BE2C (cell line): ENCODE measurements at regions not wholly inside any gene's neighbourhood (a gene's known extent, or its start where the extent isn't known, plus 50 kb on each side); places are given as distances from the start of the nearest gene placed in this dataset.

Experiments used
- DNase-seq: peaks from one replicate; pipeline ENCODE4 v3.0.0-alpha.2; 2020
- H3K27me3 ChIP-seq: fragments of 250-450 bp; sonication (Bioruptor Pico); 2 replicates; pipeline ENCODE4 v1.5.1; 2020; ENCODE audit warnings: mild to moderate bottlenecking
- H3K36me3 ChIP-seq: fragments of 250-450 bp; sonication (Bioruptor Pico); 2 replicates; pipeline ENCODE4 v1.5.1; 2020; ENCODE audit warnings: mild to moderate bottlenecking
- H3K4me1 ChIP-seq: fragments of 250-450 bp; sonication (Bioruptor Pico); 2 replicates; pipeline ENCODE4 v1.5.1; 2020
- H3K4me3 ChIP-seq: 2 replicates; pipeline ENCODE4 v1.5.1; 2011; ENCODE audit warnings: low read depth, low read length
- H3K9me3 ChIP-seq: fragments of 250-450 bp; sonication (Bioruptor Pico); 2 replicates; pipeline ENCODE4 v1.5.1; 2020
- CTCF ChIP-seq: IDR thresholded peaks from 2 replicates; pipeline ENCODE4 v1.5.1; 2012; ENCODE audit warnings: mild to moderate bottlenecking, low read depth, low read length

DNA sequence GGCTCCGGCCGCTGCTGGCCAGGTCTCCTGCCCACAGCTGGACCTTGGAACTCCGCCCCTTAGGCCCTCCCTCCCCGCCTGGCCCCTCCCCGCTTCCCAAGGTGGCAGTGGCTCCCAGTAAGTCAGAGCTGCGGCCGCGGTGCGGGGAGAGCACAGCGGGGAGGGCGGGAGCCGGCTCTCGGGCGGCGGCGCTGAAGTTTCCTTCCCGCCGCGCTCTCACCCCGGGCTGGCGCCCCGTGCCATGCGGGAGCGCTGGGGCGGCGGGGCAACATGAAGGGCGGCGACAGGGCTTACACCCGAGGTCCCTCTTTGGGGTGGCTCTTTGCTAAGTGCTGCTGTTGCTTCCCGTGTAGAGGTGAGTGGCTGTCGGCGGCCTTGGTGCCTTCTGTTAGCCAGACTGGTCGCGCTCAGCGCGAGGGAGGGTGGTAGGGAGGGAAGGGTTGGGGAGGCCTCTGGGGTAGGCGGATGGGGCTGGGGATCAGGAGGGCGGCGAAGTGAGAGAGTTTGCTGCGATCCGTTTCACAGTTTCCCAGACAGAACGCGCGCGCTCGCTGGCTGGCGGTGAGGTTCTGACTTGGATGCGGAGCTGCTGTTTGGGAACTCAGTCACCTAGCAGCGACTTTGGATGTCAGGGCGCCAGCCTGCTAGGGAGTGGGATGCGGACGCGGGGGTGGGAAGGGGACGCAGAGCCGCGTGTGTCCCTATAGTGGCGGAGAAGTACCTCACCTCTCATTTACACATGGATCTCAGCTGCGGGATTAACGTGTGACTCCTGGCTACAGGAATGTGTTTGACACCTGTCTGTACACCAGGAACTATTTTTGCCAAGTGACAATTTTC is 145.5 kb upstream of the UMPS start:
- Histone ChIP-seq H3K4me3 (peak overlapping the region; percentile 77), H3K36me3 (no peaks in the 10 kb centered on the region), H3K4me1 (peaks cover 14% of the 10 kb centered on the region), H3K27me3 (no peaks in the 10 kb centered on the region), H3K9me3 (no peaks in the 10 kb centered on the region)
- DNase-seq = peak; percentile 79
- TF ChIP-seq CTCF = no peak

DNA sequence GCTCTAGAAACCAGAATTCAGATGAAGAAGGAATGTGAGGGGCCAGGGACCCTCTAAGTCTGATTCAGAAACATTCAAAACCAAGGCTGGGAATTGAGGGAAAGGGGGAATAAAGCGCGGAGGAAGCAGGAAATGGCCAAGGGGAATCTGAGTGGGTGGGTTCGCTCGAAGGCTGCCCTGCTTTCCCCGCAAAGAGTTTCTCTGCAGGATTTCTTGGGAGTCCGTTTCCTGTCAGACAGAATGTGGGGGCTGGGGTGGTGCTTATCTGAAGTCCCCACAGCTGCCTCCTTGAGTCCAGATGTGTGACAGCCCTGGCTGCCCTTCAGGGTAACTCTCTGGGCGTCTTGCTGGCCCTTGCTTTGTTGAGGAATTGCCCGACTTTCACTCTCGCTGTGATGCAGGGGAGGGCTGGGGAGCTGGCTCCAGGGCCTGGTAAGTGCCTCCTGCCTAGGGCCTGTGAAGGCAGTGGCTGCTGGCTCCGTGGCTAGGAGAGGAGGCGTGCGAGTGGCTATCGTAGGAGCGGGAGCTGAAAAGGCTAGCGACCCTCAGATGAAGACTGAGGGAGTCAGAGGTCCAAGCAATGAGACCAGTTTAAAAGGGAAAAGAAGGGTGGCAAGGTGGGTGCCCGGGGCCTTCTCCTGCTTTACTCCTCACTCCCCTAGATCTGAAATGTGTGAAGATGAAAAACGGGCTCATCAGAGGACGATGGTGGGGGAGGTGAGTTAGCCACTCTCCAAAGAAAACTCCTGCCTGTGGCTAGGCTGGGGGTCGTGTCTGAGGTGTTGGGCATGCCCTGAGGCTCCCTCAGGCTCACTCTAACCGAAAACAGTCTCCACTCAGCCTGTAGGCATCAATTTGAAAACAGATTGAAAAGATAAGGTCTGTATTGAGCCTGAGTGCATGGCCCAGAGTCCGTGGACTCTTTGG is 143.9 kb upstream of the UMPS start:
- Histone ChIP-seq H3K4me1 (peaks cover 14% of the 10 kb centered on the region), H3K4me3 (no peak overlapping the region), H3K36me3 (no peaks in the 10 kb centered on the region), H3K27me3 (no peaks in the 10 kb centered on the region), H3K9me3 (no peaks in the 10 kb centered on the region)
- TF ChIP-seq CTCF = no peak
- no peak for DNase-seq

DNA sequence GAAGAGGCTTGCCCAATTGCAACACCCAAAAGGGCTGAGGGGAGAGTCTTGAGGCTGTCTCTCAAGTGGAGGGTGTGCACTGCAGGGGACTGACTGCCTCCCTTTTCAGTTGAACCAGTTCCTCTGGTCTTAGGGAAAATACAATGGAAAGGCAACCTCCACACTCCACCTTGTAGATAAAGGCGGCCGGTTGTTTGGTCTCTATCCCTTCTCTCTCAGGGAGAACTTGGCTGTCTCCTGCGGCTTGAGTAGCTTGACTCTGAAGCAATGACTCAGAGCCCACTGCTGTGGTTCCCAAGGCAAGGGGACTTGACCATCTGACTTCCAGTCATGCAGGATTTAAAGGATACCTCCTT is 143.2 kb upstream of the UMPS start:
- TF ChIP-seq CTCF = no peak
- H3K9me3 ChIP-seq = no peaks in the 10 kb centered on the region
- H3K36me3 ChIP-seq = no peaks in the 10 kb centered on the region
- no peak overlapping the region for H3K4me3 ChIP-seq
- H3K27me3 ChIP-seq = no peaks in the 10 kb centered on the region
- H3K4me1 ChIP-seq = peaks cover 14% of the 10 kb centered on the region
- no peak for DNase-seq

- Histone ChIP-seq H3K27me3 (no peaks in the 10 kb centered on the region), H3K36me3 (no peaks in the 10 kb centered on the region), H3K4me3 (no peak overlapping the region), H3K9me3 (no peaks in the 10 kb centered on the region), H3K4me1 (peaks cover 14% of the 10 kb centered on the region)
- DNase-seq = no peak
- no peak for TF ChIP-seq CTCF
Measured at GRCh38 chr3:124588036-124588435, 142.2 kb upstream of the UMPS start.

- no peak for TF ChIP-seq CTCF
- Histone ChIP-seq H3K36me3 (no peaks in the 10 kb centered on the region), H3K27me3 (no peaks in the 10 kb centered on the region), H3K4me1 (peaks cover 14% of the 10 kb centered on the region), H3K4me3 (no peak overlapping the region), H3K9me3 (no peaks in the 10 kb centered on the region)
- DNase-seq = no peak
Measured at GRCh38 chr3:124588794-124589193, 141.5 kb upstream of the UMPS start.

DNA sequence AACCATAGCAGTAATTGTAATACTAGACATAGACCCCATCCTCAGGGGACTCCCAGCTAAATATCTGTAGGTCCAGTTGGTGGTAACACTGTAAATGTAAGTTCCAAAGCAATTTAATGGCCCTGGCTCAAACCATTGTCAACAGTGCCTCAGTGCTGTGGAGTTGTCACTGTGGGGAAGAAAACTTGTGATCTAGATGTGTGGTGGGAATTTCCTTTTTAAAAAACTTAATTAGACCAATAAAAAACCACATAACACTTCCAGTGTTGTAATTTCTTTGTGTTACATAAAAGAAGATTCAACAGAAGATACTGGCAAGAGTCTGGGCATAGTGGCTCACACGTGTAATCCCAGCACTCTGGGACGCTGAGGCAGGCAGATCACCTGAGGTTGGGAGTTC is 138.6 kb upstream of the UMPS start:
- Histone ChIP-seq H3K27me3 (no peaks in the 10 kb centered on the region), H3K9me3 (no peaks in the 10 kb centered on the region), H3K4me1 (no peaks in the 10 kb centered on the region), H3K4me3 (no peak overlapping the region), H3K36me3 (no peaks in the 10 kb centered on the region)
- no peak for DNase-seq
- no peak for TF ChIP-seq CTCF
